Limb (tissue), 2 donors: ENCODE measurements at regions not wholly inside any gene's neighbourhood (a gene's known extent, or its start where the extent isn't known, plus 50 kb on each side); places are given as distances from the start of the nearest gene placed in this dataset.

Experiments used
- DNase-seq, 2 donors: peaks; one replicate each; pipeline ENCODE4 v3.0.0-alpha.2; 2016; ENCODE audit errors: extremely low spot score in 2 of 2

- no peak for DNase-seq
Measured at GRCh38 chr16:72282362-72282761, 110.4 kb upstream of the PMFBP1 start.

DNA sequence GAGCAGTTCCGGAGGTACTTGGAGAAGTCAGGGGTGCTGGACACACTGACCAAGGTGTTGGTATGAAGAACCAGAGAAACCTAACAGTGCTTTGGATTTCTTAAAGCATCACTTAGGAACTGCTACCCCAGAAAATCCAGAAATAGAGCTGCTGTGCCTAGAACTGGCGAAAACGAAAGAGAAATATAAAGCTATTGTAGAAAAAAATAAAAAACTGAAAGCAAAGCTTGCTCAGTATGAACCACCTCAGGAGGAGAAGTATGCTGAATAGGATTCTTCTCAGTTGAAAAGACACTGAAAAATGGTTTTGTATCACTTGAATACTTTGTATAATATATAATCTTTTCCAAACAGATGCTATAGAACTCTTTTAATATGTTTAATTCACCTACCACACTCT, 106.3 kb upstream of the PMFBP1 start:
- no peak for DNase-seq

DNA sequence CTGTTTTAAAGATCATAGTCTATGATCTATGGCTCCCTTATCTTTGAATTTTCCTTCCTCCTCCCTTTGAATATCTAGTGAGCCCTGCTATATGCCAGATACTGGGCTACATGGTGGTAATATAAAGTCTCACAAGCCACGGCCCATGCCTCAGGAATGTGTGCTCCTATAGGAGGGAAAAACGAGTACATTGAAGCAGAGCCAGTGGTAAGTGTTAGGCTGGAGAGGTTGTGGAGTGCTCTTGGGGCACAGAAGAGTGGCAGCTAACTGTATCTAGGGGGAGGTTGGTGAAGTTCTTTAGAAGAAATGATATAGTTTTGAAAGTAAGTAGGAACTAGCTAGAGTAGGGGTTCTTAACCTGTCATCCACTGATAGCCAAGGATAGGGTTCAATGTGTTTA, 105.8 kb upstream of the PMFBP1 start:
- no peak for DNase-seq

- DNase-seq, result no peak
Measured at GRCh38 chr16:72271699-72272240, 99.8 kb upstream of the PMFBP1 start.

GRCh38 chr16:72270531-72270930, 98.6 kb upstream of the PMFBP1 start:
- no peak for DNase-seq

DNA sequence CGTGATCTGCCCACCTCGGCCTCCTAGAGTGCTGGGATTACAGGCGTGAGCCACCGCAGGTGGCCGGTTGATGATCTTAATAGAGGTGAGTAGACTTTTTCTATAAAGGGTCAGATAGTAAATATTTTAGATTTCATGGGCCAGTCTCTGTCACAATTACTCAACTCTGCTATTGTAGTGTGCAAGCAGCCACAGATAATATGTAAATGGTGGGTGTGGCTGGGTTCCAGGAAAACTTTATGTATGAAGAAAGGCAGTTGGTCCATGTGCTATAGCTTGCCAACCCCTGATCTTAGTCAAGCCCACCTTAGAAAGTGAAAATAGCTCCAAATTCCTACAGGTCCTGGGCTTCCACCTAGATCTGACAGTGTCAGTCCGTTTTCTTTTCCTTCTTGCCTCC, 94.9 kb upstream of the PMFBP1 start:
- DNase-seq, result no peak

- DNase-seq, result no peak
Measured at GRCh38 chr16:72264771-72265170, 92.8 kb upstream of the PMFBP1 start.

GRCh38 chr16:72262711-72263110, 90.8 kb upstream of the PMFBP1 start:
- no peak for DNase-seq

DNA sequence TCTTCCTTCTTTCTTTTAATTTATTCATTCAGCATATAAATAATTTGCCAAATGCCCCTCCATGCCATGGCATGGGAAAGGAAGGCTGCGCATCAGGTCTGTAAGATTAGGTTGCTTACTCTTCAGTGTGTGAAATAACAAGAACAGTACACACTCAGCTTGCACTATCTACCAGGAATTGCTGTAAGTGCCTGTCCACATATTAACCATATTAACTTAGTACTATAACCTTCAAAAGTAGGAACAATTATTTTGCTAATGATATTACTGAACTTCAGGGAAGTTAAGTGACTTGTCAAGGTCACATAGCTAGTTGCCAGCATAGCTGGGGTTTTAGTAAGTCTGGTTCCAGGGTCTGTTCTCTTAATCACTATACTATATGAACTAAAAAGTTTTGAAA, 89.2 kb upstream of the PMFBP1 start:
- DNase-seq, result no peak

- no peak for DNase-seq
Measured at GRCh38 chr16:72256398-72257066, 84.6 kb upstream of the PMFBP1 start.

DNA sequence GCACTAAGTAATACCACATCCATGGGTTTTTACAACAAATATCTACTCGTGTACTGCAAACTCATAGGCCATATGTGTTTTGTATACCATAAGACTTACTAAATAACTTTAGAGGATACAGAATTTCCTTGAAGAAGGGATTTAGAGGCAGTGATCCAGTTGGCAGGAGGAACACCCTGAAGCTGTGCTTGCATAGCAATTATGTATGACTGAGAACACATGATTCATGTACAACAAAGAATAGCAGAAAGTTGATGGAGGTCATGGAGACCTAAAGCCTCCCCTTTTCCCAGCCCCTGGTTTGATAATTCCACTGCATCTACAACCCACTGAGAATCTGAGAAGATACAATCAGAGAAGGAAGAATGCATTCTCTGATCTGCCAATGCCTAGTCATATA, 83.8 kb upstream of the PMFBP1 start:
- no peak for DNase-seq

DNA sequence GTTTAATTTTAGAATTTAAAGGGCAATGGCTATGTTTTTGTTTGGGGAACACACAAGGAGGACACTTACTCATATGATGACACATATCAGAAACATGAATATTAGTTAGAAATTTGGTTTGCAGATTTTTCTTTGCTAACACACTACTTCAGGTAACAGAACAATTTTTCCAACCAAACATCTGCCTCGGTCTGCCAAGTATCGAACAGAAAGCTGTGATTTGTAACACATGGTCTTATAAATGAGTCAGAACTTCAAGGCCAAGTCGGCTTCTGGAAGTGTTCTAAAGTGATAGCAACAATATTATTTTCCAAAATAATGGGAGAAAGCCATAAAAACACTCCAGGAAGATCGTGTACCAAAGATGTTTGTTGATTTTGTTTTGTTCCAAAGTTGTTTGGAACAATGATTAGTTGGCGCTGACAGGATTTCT, 75.9 kb upstream of the PMFBP1 start:
- peak in 1 of 2 donors; percentile 4 for DNase-seq

GRCh38 chr16:72246423-72246822, 74.5 kb upstream of the PMFBP1 start:
- DNase-seq, result no peak

GRCh38 chr16:72244853-72245252, 72.9 kb upstream of the PMFBP1 start:
- no peak for DNase-seq

- DNase-seq, result no peak
Measured at GRCh38 chr16:72243621-72244020, 71.7 kb upstream of the PMFBP1 start.

- DNase-seq, result no peak
Measured at GRCh38 chr16:72242757-72243156, 70.8 kb upstream of the PMFBP1 start.

GRCh38 chr16:72241930-72242329, 70.0 kb upstream of the PMFBP1 start:
- DNase-seq, result peak; percentile 32 to 47

GRCh38 chr16:72241008-72241407, 69.1 kb upstream of the PMFBP1 start:
- no peak for DNase-seq

GRCh38 chr16:72240466-72240865, 68.5 kb upstream of the PMFBP1 start:
- no peak for DNase-seq

DNA sequence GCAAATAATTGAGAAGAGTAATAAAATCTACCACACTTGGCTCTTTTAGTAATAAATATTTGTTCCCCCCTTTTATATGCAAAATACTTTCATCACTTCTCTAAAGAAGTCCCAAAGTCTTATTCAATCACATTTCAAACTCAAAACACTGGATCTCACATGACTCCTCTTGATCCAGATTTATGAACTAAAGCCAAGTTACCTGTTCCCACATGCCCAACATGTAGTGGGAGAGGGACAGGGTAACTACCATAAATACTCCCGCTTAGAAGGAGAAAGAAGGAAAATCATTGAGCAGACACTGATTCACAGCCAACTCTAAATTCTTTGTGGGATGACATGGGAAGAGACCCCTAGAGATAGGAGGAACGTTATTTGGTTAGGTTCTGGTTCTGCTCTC, 64.9 kb upstream of the PMFBP1 start:
- DNase-seq, result no peak

GRCh38 chr16:72234387-72234786, 62.4 kb upstream of the PMFBP1 start:
- DNase-seq, result no peak

GRCh38 chr16:72228014-72228413, 56.1 kb upstream of the PMFBP1 start:
- DNase-seq, result no peak

GRCh38 chr16:72226136-72226535, 54.2 kb upstream of the PMFBP1 start:
- DNase-seq, result no peak
